HG03095 (cell line): ENCODE measurements at regions not wholly inside any gene's neighbourhood (a gene's known extent, or its start where the extent isn't known, plus 50 kb on each side); places are given as distances from the start of the nearest gene placed in this dataset.
"Not testable (repeated sequence)": the region's sequence is repeated elsewhere in the genome, so short reads cannot be mapped to it uniquely, and the experiment has no call there.

ENCODE experiments used
- ATAC-seq: cut with Tn5 transposase; IDR thresholded peaks from one replicate; pipeline ENCODE4 v1.9.1; 2021; ENCODE audit warnings: moderate library complexity; ENCODE audit not compliant: unreplicated experiment

- ATAC-seq, result no peak
These were observed 51.1 kb downstream of the DOP1B start for GRCh38 chr21:36207577-36208320.

- no peak for ATAC-seq
These were observed 51.8 kb downstream of the DOP1B start for GRCh38 chr21:36208326-36209013.

GRCh38 chr21:36209626-36210171, 53.1 kb downstream of the DOP1B start:
- ATAC-seq, result no peak

- ATAC-seq, result no peak
These were observed 54.4 kb downstream of the DOP1B start for GRCh38 chr21:36210779-36211659.

GRCh38 chr21:36211660-36212512, 55.3 kb downstream of the DOP1B start:
- no peak for ATAC-seq

GRCh38 chr21:36212513-36212780, 55.8 kb downstream of the DOP1B start:
- ATAC-seq, result no peak

GRCh38 chr21:36214561-36214960, 57.9 kb downstream of the DOP1B start:
- no peak for ATAC-seq

- no peak for ATAC-seq
These were observed 61.1 kb downstream of the DOP1B start for GRCh38 chr21:36217743-36218142.

- no peak for ATAC-seq
These were observed 62.1 kb downstream of the DOP1B start for GRCh38 chr21:36218691-36219090.

GRCh38 chr21:36223451-36223850, 66.8 kb downstream of the DOP1B start:
- ATAC-seq, result no peak

GRCh38 chr21:36229181-36229580, 72.6 kb downstream of the DOP1B start:
- no peak for ATAC-seq

- ATAC-seq, result not testable (repeated sequence)
These were observed 74.8 kb downstream of the DOP1B start for GRCh38 chr21:36231444-36231843.

GRCh38 chr21:36232641-36233040, 76.0 kb downstream of the DOP1B start:
- no peak for ATAC-seq

GRCh38 chr21:36235058-36235582, 78.5 kb downstream of the DOP1B start:
- no peak for ATAC-seq

- ATAC-seq, result no peak
These were observed 79.6 kb downstream of the DOP1B start for GRCh38 chr21:36236052-36236730.

GRCh38 chr21:36237441-36237840, 80.8 kb downstream of the DOP1B start:
- ATAC-seq, result no peak

- no peak for ATAC-seq
These were observed 80.4 kb upstream of the MORC3 start for GRCh38 chr21:36239585-36239984.

GRCh38 chr21:36241717-36242116, 78.3 kb upstream of the MORC3 start:
- no peak for ATAC-seq

- no peak for ATAC-seq
These were observed 74.9 kb upstream of the MORC3 start for GRCh38 chr21:36245115-36245514.

GRCh38 chr21:36245649-36246048, 74.3 kb upstream of the MORC3 start:
- ATAC-seq, result no peak
